ENCODE measurements at regions not wholly inside any gene's neighbourhood (a gene's known extent, or its start where the extent isn't known, plus 50 kb on each side); places are given as distances from the start of the nearest gene placed in this dataset.

GRCh38 chr3:110262896-110263295 is 808.7 kb upstream of the NECTIN3 start:
- CTCF ChIA-PET: no interaction called here
- DNase-seq (ENCODE audit: extremely low spot score): no peak
- POLR2A ChIA-PET: no interaction called here
- no peak for TF ChIP-seq SUZ12 (IDR thresholded peaks at IDR 0.05)
- TF ChIP-seq NFRKB (IDR thresholded peaks at IDR 0.05): no peak
- no peak for TF ChIP-seq FOXK2 (IDR thresholded peaks at IDR 0.05)
- TF ChIP-seq SP1 (IDR thresholded peaks at IDR 0.05): no peak
- TF ChIP-seq FOXA1 (IDR thresholded peaks at IDR 0.05): no peak
- no peak for TF ChIP-seq L3MBTL2 (conservative IDR thresholded peaks at IDR 0.05)
- TF ChIP-seq ARNT (IDR thresholded peaks at IDR 0.05): no peak

DNA sequence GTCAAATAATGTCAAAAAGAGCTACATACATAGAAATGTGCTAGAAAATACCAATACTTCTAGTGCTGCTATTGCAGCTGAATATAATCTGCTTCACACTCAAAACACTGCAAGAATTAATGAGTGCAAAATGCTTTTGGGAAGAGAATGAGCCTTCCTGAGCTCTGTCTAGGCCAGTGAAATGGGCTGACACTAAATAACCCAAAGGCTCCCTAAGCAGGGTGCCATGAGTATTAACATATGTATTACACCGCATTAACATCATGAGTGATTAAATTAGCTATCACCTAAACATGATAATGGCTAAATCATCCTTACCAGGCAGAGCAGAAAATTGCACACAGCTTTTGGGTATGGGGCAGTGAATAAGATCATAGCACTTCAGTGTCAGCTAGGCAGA is 806.3 kb upstream of the NECTIN3 start:
- CTCF ChIA-PET: no interaction called here

DNA sequence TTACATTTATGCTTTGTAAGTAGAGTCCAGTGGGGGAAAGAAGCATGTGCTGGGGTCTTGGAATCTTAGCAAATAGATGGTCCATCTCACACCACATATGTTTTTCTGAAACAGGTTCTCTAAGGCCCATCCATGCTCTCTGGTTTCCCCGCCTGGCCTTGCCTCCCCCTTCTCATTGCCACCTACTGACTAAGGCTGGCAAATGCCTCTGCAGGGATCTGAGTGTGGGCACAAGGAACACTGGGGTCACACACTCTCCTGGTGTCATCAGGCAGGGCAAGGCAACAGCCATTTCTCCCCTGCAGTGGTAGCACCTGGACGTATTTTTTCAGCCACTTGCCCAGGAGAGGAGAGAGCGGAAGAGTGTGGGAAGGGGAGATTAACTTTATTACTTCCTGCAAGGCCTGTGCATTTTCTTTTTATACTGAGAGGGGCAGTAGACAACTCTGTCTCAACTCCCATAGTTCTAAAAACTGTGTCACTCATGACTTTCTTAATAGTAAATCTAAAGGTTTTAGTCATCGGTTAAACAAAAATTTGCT is 804.2 kb upstream of the NECTIN3 start:
- ChIA-PET POLR2A (no interaction called here), CTCF (no interaction called here)
- DNase-seq (ENCODE audit: extremely low spot score): no peak
- TF ChIP-seq TARDBP (IDR thresholded peaks at IDR 0.05): no peak
- no peak for TF ChIP-seq FOXK2 (IDR thresholded peaks at IDR 0.05)
- TF ChIP-seq LEF1 (IDR thresholded peaks at IDR 0.05; ENCODE audit: borderline replicate concordance): no peak
- TF ChIP-seq FOXA1 (IDR thresholded peaks at IDR 0.05): no peak
- no peak for TF ChIP-seq ARNT (IDR thresholded peaks at IDR 0.05)
- no peak for TF ChIP-seq CTBP1 (IDR thresholded peaks at IDR 0.05; ENCODE audit: borderline replicate concordance)
- TF ChIP-seq SP1 (IDR thresholded peaks at IDR 0.05): no peak
- TF ChIP-seq HDGF (IDR thresholded peaks at IDR 0.05; ENCODE audit: borderline replicate concordance): no peak

More for the DNA sequence above, 806.3 kb upstream of the NECTIN3 start:
- TF ChIP-seq TARDBP (IDR thresholded peaks at IDR 0.05): no peak
- TF ChIP-seq BHLHE40 (IDR thresholded peaks at IDR 0.05; ENCODE audit: borderline replicate concordance): no peak
- TF ChIP-seq NFRKB (IDR thresholded peaks at IDR 0.05): no peak
- TF ChIP-seq ZNF384 (IDR thresholded peaks at IDR 0.05): no peak
- no peak for TF ChIP-seq L3MBTL2 (conservative IDR thresholded peaks at IDR 0.05)
- TF ChIP-seq FOXM1 (IDR thresholded peaks at IDR 0.05; ENCODE audit: borderline replicate concordance): no peak
- no peak for TF ChIP-seq FOXA1 (IDR thresholded peaks at IDR 0.05)
- TF ChIP-seq ELF4 (IDR thresholded peaks at IDR 0.05): no peak
- DNase-seq (ENCODE audit: extremely low spot score): no peak
- POLR2A ChIA-PET: no interaction called here

- no peak for DNase-seq (ENCODE audit: extremely low spot score)
- no peak for TF ChIP-seq CTBP1 (IDR thresholded peaks at IDR 0.05; ENCODE audit: borderline replicate concordance)
- no peak for TF ChIP-seq SUZ12 (IDR thresholded peaks at IDR 0.05)
- ChIA-PET POLR2A (no interaction called here), CTCF (interaction anchor here (1.6 kb wide), 1 partner anchor 42 kb away, joined by 3 read pairs; no protein-coding TSS in a partner anchor)
Measured at GRCh38 chr3:110272525-110272924, 799.1 kb upstream of the NECTIN3 start.

GRCh38 chr3:110291886-110292501 is 779.6 kb upstream of the NECTIN3 start:
- POLR2A ChIA-PET: no interaction called here
- CTCF ChIA-PET: no interaction called here
- TF ChIP-seq ARNT (IDR thresholded peaks at IDR 0.05) (no peak), BHLHE40 (IDR thresholded peaks at IDR 0.05; ENCODE audit: borderline replicate concordance) (no peak), FOXA1 (IDR thresholded peaks at IDR 0.05) (no peak), FOXK2 (IDR thresholded peaks at IDR 0.05) (no peak), SUZ12 (IDR thresholded peaks at IDR 0.05) (no peak), NFRKB (IDR thresholded peaks at IDR 0.05) (no peak), L3MBTL2 (conservative IDR thresholded peaks at IDR 0.05) (no peak), ELF4 (IDR thresholded peaks at IDR 0.05) (no peak), LEF1 (IDR thresholded peaks at IDR 0.05; ENCODE audit: borderline replicate concordance) (no peak)
- DNase-seq (ENCODE audit: extremely low spot score): no peak

GRCh38 chr3:110293660-110294059 is 778.0 kb upstream of the NECTIN3 start:
- CTCF ChIA-PET: no interaction called here
- POLR2A ChIA-PET: no interaction called here
- no peak for DNase-seq (ENCODE audit: extremely low spot score)
- no peak for TF ChIP-seq ARNT (IDR thresholded peaks at IDR 0.05)
- TF ChIP-seq LEF1 (IDR thresholded peaks at IDR 0.05; ENCODE audit: borderline replicate concordance): no peak
- TF ChIP-seq SP1 (IDR thresholded peaks at IDR 0.05): no peak
- TF ChIP-seq FOXK2 (IDR thresholded peaks at IDR 0.05): no peak
- no peak for TF ChIP-seq L3MBTL2 (conservative IDR thresholded peaks at IDR 0.05)
- TF ChIP-seq, protein P1, sequence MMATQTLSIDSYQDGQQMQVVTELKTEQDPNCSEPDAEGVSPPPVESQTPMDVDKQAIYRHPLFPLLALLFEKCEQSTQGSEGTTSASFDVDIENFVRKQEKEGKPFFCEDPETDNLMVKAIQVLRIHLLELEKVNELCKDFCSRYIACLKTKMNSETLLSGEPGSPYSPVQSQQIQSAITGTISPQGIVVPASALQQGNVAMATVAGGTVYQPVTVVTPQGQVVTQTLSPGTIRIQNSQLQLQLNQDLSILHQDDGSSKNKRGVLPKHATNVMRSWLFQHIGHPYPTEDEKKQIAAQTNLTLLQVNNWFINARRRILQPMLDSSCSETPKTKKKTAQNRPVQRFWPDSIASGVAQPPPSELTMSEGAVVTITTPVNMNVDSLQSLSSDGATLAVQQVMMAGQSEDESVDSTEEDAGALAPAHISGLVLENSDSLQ (IDR thresholded peaks at IDR 0.05): no peak
- TF ChIP-seq HDGF (IDR thresholded peaks at IDR 0.05; ENCODE audit: borderline replicate concordance): no peak
- TF ChIP-seq ZNF384 (IDR thresholded peaks at IDR 0.05): no peak
- no peak for TF ChIP-seq BHLHE40 (IDR thresholded peaks at IDR 0.05; ENCODE audit: borderline replicate concordance)
- no peak for TF ChIP-seq NFRKB (IDR thresholded peaks at IDR 0.05)
- TF ChIP-seq TARDBP (IDR thresholded peaks at IDR 0.05): no peak
- no peak for TF ChIP-seq FOXA1 (IDR thresholded peaks at IDR 0.05)
- TF ChIP-seq SUZ12 (IDR thresholded peaks at IDR 0.05): no peak
- no peak for TF ChIP-seq CTBP1 (IDR thresholded peaks at IDR 0.05; ENCODE audit: borderline replicate concordance)
- no peak for TF ChIP-seq ELF4 (IDR thresholded peaks at IDR 0.05)
- no peak for TF ChIP-seq FOXM1 (IDR thresholded peaks at IDR 0.05; ENCODE audit: borderline replicate concordance)

- TF ChIP-seq ARNT (IDR thresholded peaks at IDR 0.05): no peak
- no peak for TF ChIP-seq HDGF (IDR thresholded peaks at IDR 0.05; ENCODE audit: borderline replicate concordance)
- TF ChIP-seq, protein P1 (IDR thresholded peaks at IDR 0.05): no peak
- no peak for TF ChIP-seq SUZ12 (IDR thresholded peaks at IDR 0.05)
- TF ChIP-seq FOXM1 (IDR thresholded peaks at IDR 0.05; ENCODE audit: borderline replicate concordance): no peak
- no peak for TF ChIP-seq TARDBP (IDR thresholded peaks at IDR 0.05)
- no peak for TF ChIP-seq NFRKB (IDR thresholded peaks at IDR 0.05)
- no peak for DNase-seq (ENCODE audit: extremely low spot score)
- ChIA-PET POLR2A (no interaction called here), CTCF (no interaction called here)
Measured at GRCh38 chr3:110296885-110297284, 774.7 kb upstream of the NECTIN3 start.

All from HEK293T (cell line).